ENCODE measurements at regions not wholly inside any gene's neighbourhood (a gene's known extent, or its start where the extent isn't known, plus 50 kb on each side); places are given as distances from the start of the nearest gene placed in this dataset.

- TF ChIP-seq CTCF (IDR thresholded peaks at IDR 0.05) (no peak), POLR2A (IDR thresholded peaks at IDR 0.05) (no peak), POLR2AphosphoS5 (IDR thresholded peaks at IDR 0.05) (no peak)
These were observed 213.5 kb downstream of the BCL11B start for GRCh38 chr14:99058542-99058941.

Measured in breast epithelium (tissue), 3 donors.